ENCODE measurements at regions not wholly inside any gene's neighbourhood (a gene's known extent, or its start where the extent isn't known, plus 50 kb on each side); places are given as distances from the start of the nearest gene placed in this dataset.
A peak's percentile ranks its signal among the peaks of the same experiment; 100 is the strongest.

GRCh38 chr6:122154912-122155575, 244.4 kb upstream of the HSF2 start:
- FAIRE-seq (no peak), ATAC-seq (peak; percentile 33; the same call in 1 of the 3 replicates), DNase-seq (ENCODE audit: low spot score) (no peak)
- Histone ChIP-seq H3K36me3 (replicated peaks in 1 of 2; ENCODE audit: control insufficient read depth in 1 of 2, insufficient read depth in 2 of 2, low read length in 2 of 2) (no peaks in the 10 kb centered on the region), H3K4me1 (ENCODE audit: insufficient read depth, low read length) (no peaks in the 10 kb centered on the region), H4K20me1 (ENCODE audit: insufficient read depth, low read length) (no peaks in the 10 kb centered on the region), H3K9ac (ENCODE audit: insufficient read depth, low read depth, low read length) (no peak overlapping the region), H3K9me3 (ENCODE audit: low read length) (no peaks in the 10 kb centered on the region), H3K27ac (ENCODE audit: extremely low read length, insufficient read depth, low read length) (no peak overlapping the region), H3K4me3 (replicated peaks in 1 of 3; ENCODE audit: insufficient read depth in 1 of 3, low read depth in 2 of 3, low read length in 3 of 3) (no peak overlapping the region), H2AFZ (ENCODE audit: low read length) (no peak overlapping the region), H3K27me3 (ENCODE audit: control insufficient read depth in 1 of 2, insufficient read depth in 2 of 2, low read length in 2 of 2) (no peaks in the 10 kb centered on the region), H3K79me2 (ENCODE audit: insufficient read depth, low read length) (no peaks in the 10 kb centered on the region), H3K4me2 (ENCODE audit: low read depth, low read length) (no peak overlapping the region)
- no TSS peak for BruUV-seq (replicated peaks)
- TF ChIP-seq MAFK (conservative IDR thresholded peaks at IDR 0.05 in 1 of 2, IDR thresholded peaks at IDR 0.05 in 1 of 2; ENCODE audit: low read length in 2 of 2), result peak; percentile 43 to 71; a peak in 3 of 4 replicates
- peak; percentile 53; the same call in 1 of the 2 replicates for TF ChIP-seq MAFF (IDR thresholded peaks at IDR 0.05; ENCODE audit: low read depth, low read length)
- TF ChIP-seq TRAFD1 (CRISPR knock-in tag; IDR thresholded peaks at IDR 0.05; ENCODE audit: borderline replicate concordance), result no peak
- no peak for TF ChIP-seq NKX3-1 (CRISPR knock-in tag; IDR thresholded peaks at IDR 0.05)
- POLR2A ChIA-PET, result no interaction called here
- 4% methylated on average over 2 of the region's 2 CpGs for WGBS (ENCODE audit: low lambda C conversion rate)
- in situ Hi-C loops (cut with HindIII; ENCODE audit: extremely low pct_ligation_motif_present, low pct_unique_long_range_greater_than_20kb), result no loop called here
- intact Hi-C loops (cut with micrococcal nuclease; ENCODE audit: unreplicated experiment), result no loop called here
- CTCF ChIA-PET (ENCODE audit: low intra/inter-chr PET ratio, low total read pairs), result no interaction called here

GRCh38 chr6:122161136-122161535, 238.3 kb upstream of the HSF2 start:
- 1% methylated on average over 5 of the region's 5 CpGs for WGBS (ENCODE audit: low lambda C conversion rate)
- Histone ChIP-seq H3K9me3 (ENCODE audit: low read length) (no peaks in the 10 kb centered on the region), H3K9ac (ENCODE audit: insufficient read depth, low read depth, low read length) (no peak overlapping the region), H3K4me1 (ENCODE audit: insufficient read depth, low read length) (no peaks in the 10 kb centered on the region), H3K4me3 (replicated peaks in 1 of 3; ENCODE audit: insufficient read depth in 1 of 3, low read depth in 2 of 3, low read length in 3 of 3) (no peak overlapping the region), H4K20me1 (ENCODE audit: insufficient read depth, low read length) (no peaks in the 10 kb centered on the region), H3K4me2 (ENCODE audit: low read depth, low read length) (no peak overlapping the region), H3K36me3 (replicated peaks in 1 of 2; ENCODE audit: control insufficient read depth in 1 of 2, insufficient read depth in 2 of 2, low read length in 2 of 2) (no peaks in the 10 kb centered on the region), H3K27me3 (ENCODE audit: control insufficient read depth in 1 of 2, insufficient read depth in 2 of 2, low read length in 2 of 2) (no peaks in the 10 kb centered on the region), H3K27ac (ENCODE audit: extremely low read length, insufficient read depth, low read length) (no peak overlapping the region), H2AFZ (ENCODE audit: low read length) (no peak overlapping the region), H3K79me2 (ENCODE audit: insufficient read depth, low read length) (no peaks in the 10 kb centered on the region)
- no peak for FAIRE-seq
- intact Hi-C loops (cut with micrococcal nuclease; ENCODE audit: unreplicated experiment) (no loop called here), in situ Hi-C loops (cut with HindIII; ENCODE audit: extremely low pct_ligation_motif_present, low pct_unique_long_range_greater_than_20kb) (no loop called here)
- peak; percentile 93 to 94 for TF ChIP-seq MAFK (conservative IDR thresholded peaks at IDR 0.05 in 1 of 2, IDR thresholded peaks at IDR 0.05 in 1 of 2; ENCODE audit: low read length in 2 of 2)
- TF ChIP-seq MAFF (IDR thresholded peaks at IDR 0.05; ENCODE audit: low read depth, low read length), result peak; percentile 90
- no peak for TF ChIP-seq TEAD3 (CRISPR knock-in tag; optimal IDR thresholded peaks at IDR 0.05; ENCODE audit: borderline replicate concordance)
- TF ChIP-seq RARA (CRISPR knock-in tag; IDR thresholded peaks at IDR 0.05), result no peak
- POLR2A ChIA-PET, result no interaction called here
- no peak for ATAC-seq
- CTCF ChIA-PET (ENCODE audit: low intra/inter-chr PET ratio, low total read pairs), result no interaction called here
- DNase-seq (ENCODE audit: low spot score), result no peak
- no TSS peak for BruUV-seq (replicated peaks)
